GM23338 (cell line): ENCODE measurements at regions not wholly inside any gene's neighbourhood (a gene's known extent, or its start where the extent isn't known, plus 50 kb on each side); places are given as distances from the start of the nearest gene placed in this dataset.

ENCODE experiments used
- ATAC-seq: fragments of 200-7000 bp; cut with Tn5 transposase; 3 replicates; pipeline ENCODE4 v1.9.1; 2020
- DNase-seq: peaks from one replicate; pipeline ENCODE4 v3.0.0-alpha.2; 2015; ENCODE audit warnings: low spot score
- H2AFZ ChIP-seq: fragments of 200-600 bp; sonication (generic); 2 replicates; pipeline ENCODE4 v1.8.0; 2016; ENCODE audit warnings: antibody characterized with exemption, mild to moderate bottlenecking, moderate library complexity
- H3F3A ChIP-seq: fragments of 200-600 bp; sonication (generic); replicated peaks from 2 replicates; pipeline ENCODE4 v1.8.0; 2017; ENCODE audit warnings: antibody characterized with exemption, mixed run types, low read depth
- H3K27ac ChIP-seq: fragments of 200-600 bp; sonication (generic); 2 replicates; pipeline ENCODE4 v1.6.1; 2016; ENCODE audit warnings: low read depth
- H3K27me3 ChIP-seq: fragments of 200-600 bp; sonication (generic); 2 replicates; pipeline ENCODE4 v1.8.0; 2016; ENCODE audit warnings: mild to moderate bottlenecking, mixed run types, moderate library complexity; ENCODE audit not compliant: insufficient read depth
- H3K36me3 ChIP-seq: fragments of 200-600 bp; sonication (generic); 2 replicates; pipeline ENCODE4 v1.8.0; 2016; ENCODE audit warnings: mild to moderate bottlenecking; ENCODE audit not compliant: insufficient read depth
- H3K4me1 ChIP-seq: fragments of 200-600 bp; sonication (generic); 2 replicates; pipeline ENCODE4 v1.8.0; 2016; ENCODE audit warnings: mild to moderate bottlenecking, moderate library complexity; ENCODE audit not compliant: insufficient read depth
- H3K4me2 ChIP-seq: fragments of 200-600 bp; sonication (generic); 2 replicates; pipeline ENCODE4 v1.7.1; 2017; ENCODE audit warnings: mixed run types
- H3K4me3 ChIP-seq: fragments of 200-600 bp; sonication (generic); 2 replicates; pipeline ENCODE4 v1.6.1; 2016; ENCODE audit warnings: mixed run types
- H3K79me2 ChIP-seq: fragments of 200-600 bp; sonication (generic); replicated peaks from 2 replicates; pipeline ENCODE4 v1.8.0; 2017; ENCODE audit warnings: mild to moderate bottlenecking; ENCODE audit not compliant: insufficient read depth
- H3K9me2 ChIP-seq: fragments of 200-600 bp; sonication (generic); 2 replicates; pipeline ENCODE4 v1.8.0; 2017; ENCODE audit not compliant: insufficient read depth
- H4K20me1 ChIP-seq: fragments of 200-600 bp; sonication (generic); replicated peaks from 2 replicates; pipeline ENCODE4 v1.8.0; 2017; ENCODE audit warnings: mild to moderate bottlenecking; ENCODE audit not compliant: insufficient read depth
- H3K27ac Mint-ChIP-seq: 2 replicates; pipeline ENCODE4 v1.8.0; 2020; ENCODE audit warnings: inconsistent platforms, mild to moderate bottlenecking, moderate library complexity, mixed read lengths
- H3K27me3 Mint-ChIP-seq: 3 replicates; pipeline ENCODE4 v1.8.0; 2022; ENCODE audit warnings: low read depth, mild to moderate bottlenecking, moderate library complexity, mixed read lengths, inconsistent platforms; ENCODE audit not compliant: insufficient read depth, poor library complexity
- H3K36me3 Mint-ChIP-seq: 3 replicates; pipeline ENCODE4 v1.8.0; 2021; ENCODE audit warnings: low read depth, mild to moderate bottlenecking, inconsistent platforms, moderate library complexity, mixed read lengths
- H3K4me1 Mint-ChIP-seq: 3 replicates; pipeline ENCODE4 v1.8.0; 2020; ENCODE audit warnings: mild to moderate bottlenecking, inconsistent platforms, mixed read lengths
- H3K4me3 Mint-ChIP-seq: 3 replicates; pipeline ENCODE4 v1.8.0; 2021; ENCODE audit warnings: moderate library complexity, mild to moderate bottlenecking, inconsistent platforms, mixed read lengths
- H3K9me3 Mint-ChIP-seq: 3 replicates; pipeline ENCODE4 v1.8.0; 2020; ENCODE audit warnings: moderate library complexity, mild to moderate bottlenecking, inconsistent platforms, mixed read lengths
- CREB1 ChIP-seq: fragments of 250-450 bp; sonication (Bioruptor Pico); IDR thresholded peaks from 2 replicates; pipeline ENCODE4 v1.5.0; 2020; ENCODE audit warnings: low read depth, mild to moderate bottlenecking, moderate library complexity
- ETS1 ChIP-seq: IDR thresholded peaks from 2 replicates; pipeline ENCODE4 v1.6.1; 2016; ENCODE audit warnings: antibody characterized with exemption
- EZH2phosphoT487 ChIP-seq: fragments of 200-600 bp; sonication (generic); IDR thresholded peaks from one replicate; pipeline ENCODE4 v1.8.1; 2018; ENCODE audit warnings: antibody characterized with exemption; ENCODE audit not compliant: unreplicated experiment
- JUNB ChIP-seq: IDR thresholded peaks from one replicate; pipeline ENCODE4 v1.6.1; 2016; ENCODE audit warnings: antibody characterized with exemption; ENCODE audit not compliant: unreplicated experiment
- NANOG ChIP-seq: IDR thresholded peaks from 2 replicates; pipeline ENCODE4 v1.6.1; 2016; ENCODE audit warnings: antibody characterized with exemption, borderline replicate concordance
- REST ChIP-seq: IDR thresholded peaks from one replicate; pipeline ENCODE4 v1.6.1; 2018; ENCODE audit warnings: antibody characterized with exemption; ENCODE audit not compliant: unreplicated experiment
- STAT1 ChIP-seq: IDR thresholded peaks from one replicate; pipeline ENCODE4 v1.6.1; 2016; ENCODE audit warnings: antibody characterized with exemption; ENCODE audit not compliant: unreplicated experiment
- ZNF114 ChIP-seq: fragments of 250-450 bp; sonication (Bioruptor Pico); IDR thresholded peaks from 2 replicates; pipeline ENCODE4 v1.5.0; 2020; ENCODE audit warnings: mild to moderate bottlenecking, moderate library complexity
- TF ChIP-seq, protein P1 (sequence below), 2 experiments: fragments of 200-600 bp in 1 of 2; sonication (generic) in 1 of 2; conservative IDR thresholded peaks; 2 replicates each; pipeline versions ENCODE4 v1.5.1 to v1.6.1; 2016 to 2017; ENCODE audit warnings: antibody characterized with exemption in 2 of 2, low read depth in 2 of 2, mild to moderate bottlenecking in 2 of 2, moderate library complexity in 1 of 2

- no peak overlapping the region for H3K4me2 ChIP-seq
- ATAC-seq (peak; percentile 66), DNase-seq (peak; percentile 89)
- H3K27ac Mint-ChIP-seq: no peak overlapping the region
- no peak overlapping the region for H3K4me3 Mint-ChIP-seq
- H3K9me3 Mint-ChIP-seq: peaks cover 17% of the 10 kb centered on the region
- peaks cover 27% of the 10 kb centered on the region for H3K4me1 Mint-ChIP-seq
- no peaks in the 10 kb centered on the region for H4K20me1 ChIP-seq
- no peaks in the 10 kb centered on the region for H3F3A ChIP-seq
- no peaks in the 10 kb centered on the region for H3K27me3 ChIP-seq
- H2AFZ ChIP-seq: peak overlapping the region; percentile 94
- no peaks in the 10 kb centered on the region for H3K9me2 ChIP-seq
- TF ChIP-seq, protein P1, sequence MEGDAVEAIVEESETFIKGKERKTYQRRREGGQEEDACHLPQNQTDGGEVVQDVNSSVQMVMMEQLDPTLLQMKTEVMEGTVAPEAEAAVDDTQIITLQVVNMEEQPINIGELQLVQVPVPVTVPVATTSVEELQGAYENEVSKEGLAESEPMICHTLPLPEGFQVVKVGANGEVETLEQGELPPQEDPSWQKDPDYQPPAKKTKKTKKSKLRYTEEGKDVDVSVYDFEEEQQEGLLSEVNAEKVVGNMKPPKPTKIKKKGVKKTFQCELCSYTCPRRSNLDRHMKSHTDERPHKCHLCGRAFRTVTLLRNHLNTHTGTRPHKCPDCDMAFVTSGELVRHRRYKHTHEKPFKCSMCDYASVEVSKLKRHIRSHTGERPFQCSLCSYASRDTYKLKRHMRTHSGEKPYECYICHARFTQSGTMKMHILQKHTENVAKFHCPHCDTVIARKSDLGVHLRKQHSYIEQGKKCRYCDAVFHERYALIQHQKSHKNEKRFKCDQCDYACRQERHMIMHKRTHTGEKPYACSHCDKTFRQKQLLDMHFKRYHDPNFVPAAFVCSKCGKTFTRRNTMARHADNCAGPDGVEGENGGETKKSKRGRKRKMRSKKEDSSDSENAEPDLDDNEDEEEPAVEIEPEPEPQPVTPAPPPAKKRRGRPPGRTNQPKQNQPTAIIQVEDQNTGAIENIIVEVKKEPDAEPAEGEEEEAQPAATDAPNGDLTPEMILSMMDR (conservative IDR thresholded peaks at IDR 0.05; ENCODE audit: low read depth in 2 of 2): peak; percentile 80 to 84
- no peak for TF ChIP-seq JUNB
- peaks cover 18% of the 10 kb centered on the region for H3K27me3 Mint-ChIP-seq
- H3K36me3 Mint-ChIP-seq: peaks cover 15% of the 10 kb centered on the region
- no peaks in the 10 kb centered on the region for H3K36me3 ChIP-seq
- no peaks in the 10 kb centered on the region for H3K79me2 ChIP-seq
- H3K4me1 ChIP-seq: peaks cover 23% of the 10 kb centered on the region
- no peak overlapping the region for H3K27ac ChIP-seq
- H3K4me3 ChIP-seq: no peak overlapping the region
Measured at GRCh38 chr20:20824924-20825584, 112.6 kb upstream of the RALGAPA2 start.

DNA sequence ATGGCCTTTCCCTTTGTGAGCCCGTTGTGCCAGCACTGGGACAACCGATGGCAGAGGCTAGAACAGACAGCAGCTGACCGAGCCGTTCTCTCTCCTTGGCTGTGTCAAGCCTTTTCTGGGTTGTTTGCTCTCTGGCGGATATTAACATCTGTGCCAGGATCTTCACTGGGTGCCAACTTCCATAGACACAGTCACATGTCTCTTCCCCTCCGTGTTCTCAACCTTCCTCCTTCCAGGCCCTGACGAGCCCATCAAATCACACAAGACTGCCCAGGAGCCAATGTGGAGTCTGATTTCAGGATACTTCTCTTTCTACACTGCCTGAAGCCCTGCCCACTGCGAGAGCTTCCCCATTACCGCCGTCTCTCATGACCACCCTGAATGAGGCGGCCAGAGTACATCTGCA lies 111.0 kb upstream of the RALGAPA2 start:
- no peaks in the 10 kb centered on the region for H3K27me3 ChIP-seq
- no peak overlapping the region for H2AFZ ChIP-seq
- no peaks in the 10 kb centered on the region for H3K79me2 ChIP-seq
- ATAC-seq (no peak), DNase-seq (no peak)
- Mint-ChIP-seq H3K9me3 (peaks cover 1% of the 10 kb centered on the region), H3K4me1 (peaks cover 29% of the 10 kb centered on the region), H3K4me3 (no peak overlapping the region), H3K36me3 (no peaks in the 10 kb centered on the region; the same call in 2 of the 3 replicates), H3K27me3 (peaks cover 18% of the 10 kb centered on the region), H3K27ac (no peak overlapping the region)
- TF ChIP-seq NANOG (no peak), ZNF114 (CRISPR knock-in tag) (no peak), REST (no peak), CREB1 (CRISPR knock-in tag) (no peak), ETS1 (no peak), EZH2phosphoT487 (no peak), JUNB (no peak), STAT1 (no peak)
- TF ChIP-seq, protein P1 (conservative IDR thresholded peaks at IDR 0.05; ENCODE audit: low read depth in 2 of 2): no peak
- no peaks in the 10 kb centered on the region for H3K9me2 ChIP-seq
- H4K20me1 ChIP-seq: no peaks in the 10 kb centered on the region
- no peak overlapping the region for H3K4me2 ChIP-seq
- H3F3A ChIP-seq: no peaks in the 10 kb centered on the region
- H3K4me1 ChIP-seq: peaks cover 24% of the 10 kb centered on the region
- H3K27ac ChIP-seq: no peak overlapping the region
- H3K4me3 ChIP-seq: no peak overlapping the region
- H3K36me3 ChIP-seq: no peaks in the 10 kb centered on the region
